22Rv1 (cell line): ENCODE measurements at regions not wholly inside any gene's neighbourhood (a gene's known extent, or its start where the extent isn't known, plus 50 kb on each side); places are given as distances from the start of the nearest gene placed in this dataset.

Experiments
- CTCF ChIP-seq: fragments of 450-650 bp; IDR thresholded peaks from 2 replicates; pipeline ENCODE4 v1.5.1; 2017; ENCODE audit warnings: mild to moderate bottlenecking
- ZFX ChIP-seq: fragments of 450-650 bp; IDR thresholded peaks from 2 replicates; pipeline ENCODE4 v1.6.1; 2017; ENCODE audit warnings: antibody characterized with exemption, borderline replicate concordance

- no peak for TF ChIP-seq CTCF
- no peak for TF ChIP-seq ZFX
Observed at GRCh38 chr22:27406389-27406861, 395.1 kb downstream of the MN1 start.
